ENCODE measurements at regions not wholly inside any gene's neighbourhood (a gene's known extent, or its start where the extent isn't known, plus 50 kb on each side); places are given as distances from the start of the nearest gene placed in this dataset.

DNA sequence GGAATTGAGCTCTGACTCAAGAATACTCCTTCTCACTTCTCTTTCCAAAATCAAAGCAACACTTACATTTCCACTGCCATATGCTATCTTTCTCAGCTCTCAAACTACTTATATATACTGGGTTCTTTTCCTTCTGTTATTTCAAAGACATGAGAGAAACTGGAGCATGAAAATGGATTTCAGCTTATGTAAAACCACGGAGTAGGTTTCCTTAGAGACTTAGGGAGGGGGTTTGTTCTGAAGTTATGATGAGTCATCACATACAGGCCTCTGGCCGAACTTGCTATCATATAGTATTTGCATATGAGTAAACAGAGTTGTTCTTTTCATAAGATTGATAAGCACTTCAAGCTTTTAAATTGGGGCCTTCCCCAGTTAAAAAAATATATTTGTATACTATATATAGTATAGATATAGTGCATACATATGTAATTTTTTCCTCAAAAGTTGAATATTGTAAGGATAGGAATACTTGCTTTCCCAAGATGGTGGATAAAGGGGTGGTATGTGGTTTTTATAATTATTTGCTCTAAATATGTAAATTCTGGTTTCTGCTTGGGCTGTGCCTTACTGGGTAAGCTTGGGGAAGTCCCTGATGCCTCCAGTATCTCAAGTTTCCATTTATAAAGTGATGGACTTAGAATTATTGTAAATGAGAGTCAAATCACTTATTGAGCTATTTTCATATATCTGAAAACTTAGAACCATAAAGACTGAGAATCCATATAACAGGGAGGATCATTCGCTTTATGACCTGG lies 273.9 kb downstream of the RFPL4B start:
- Mint-ChIP-seq H3K4me1 (no peaks in the 10 kb centered on the region), H3K36me3 (ENCODE audit: low read depth) (no peaks in the 10 kb centered on the region), H3K4me3 (no peak overlapping the region), H3K9me3 (no peaks in the 10 kb centered on the region), H3K27ac (no peak overlapping the region), H3K27me3 (no peaks in the 10 kb centered on the region)
- CTCF ChIA-PET: no interaction called here
- POLR2A ChIA-PET: no interaction called here
- no peak for DNase-seq

DNA sequence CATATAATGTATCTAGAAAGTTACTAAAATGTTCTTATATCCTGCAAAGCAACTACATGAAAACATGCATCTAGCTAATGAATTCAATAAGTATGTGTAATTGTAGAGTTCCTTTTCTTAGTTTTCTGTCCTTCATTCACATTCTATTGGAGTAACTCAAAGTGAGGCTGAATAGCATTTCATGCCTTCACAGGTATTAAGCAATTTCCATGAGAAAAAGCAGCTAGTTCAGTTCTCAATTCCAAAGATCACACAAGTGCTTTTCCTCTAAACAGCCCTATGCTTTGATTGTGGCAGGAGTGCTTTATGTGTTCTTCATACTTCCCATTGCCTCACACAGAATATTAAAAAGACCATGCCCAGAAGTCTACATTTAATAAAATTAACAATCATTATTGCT lies 274.9 kb downstream of the RFPL4B start:
- H3K4me1 Mint-ChIP-seq: no peaks in the 10 kb centered on the region
- POLR2A ChIA-PET: no interaction called here
- H3K9me3 Mint-ChIP-seq: no peaks in the 10 kb centered on the region
- no peak for DNase-seq
- no peaks in the 10 kb centered on the region for H3K36me3 Mint-ChIP-seq (ENCODE audit: low read depth)
- no peak overlapping the region for H3K27ac Mint-ChIP-seq
- no peak overlapping the region for H3K4me3 Mint-ChIP-seq
- CTCF ChIA-PET: no interaction called here
- H3K27me3 Mint-ChIP-seq: no peaks in the 10 kb centered on the region

- no peak for DNase-seq
- Mint-ChIP-seq H3K4me1 (no peaks in the 10 kb centered on the region), H3K9me3 (no peaks in the 10 kb centered on the region), H3K27me3 (no peaks in the 10 kb centered on the region), H3K4me3 (no peak overlapping the region), H3K36me3 (ENCODE audit: low read depth) (no peaks in the 10 kb centered on the region), H3K27ac (no peak overlapping the region)
- ChIA-PET POLR2A (no interaction called here), CTCF (interaction anchor here (1.0 kb wide), 1 partner anchor 10 kb away, joined by 3 read pairs; no protein-coding TSS in a partner anchor)
These were observed 279.4 kb downstream of the RFPL4B start for GRCh38 chr6:112626468-112627082.

DNA sequence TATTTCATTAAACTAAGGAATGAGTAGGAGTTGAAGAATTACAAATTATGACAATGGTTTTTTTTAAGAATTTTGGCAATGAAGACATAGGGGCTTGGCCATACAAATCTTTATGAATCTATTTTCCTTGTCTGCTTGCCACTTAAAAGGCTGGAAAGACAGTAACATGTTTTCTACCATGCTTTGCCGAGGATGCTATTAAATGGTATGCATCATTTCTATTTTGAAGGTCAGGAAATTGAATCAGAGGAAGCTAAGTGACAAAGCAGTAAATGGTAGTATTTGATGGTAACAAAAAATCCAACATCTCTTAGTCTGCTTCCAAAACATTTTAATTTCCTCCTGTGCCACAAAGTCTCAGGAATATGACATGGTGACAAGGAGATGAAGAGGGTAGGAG lies 287.2 kb downstream of the RFPL4B start:
- ChIA-PET POLR2A (no interaction called here), CTCF (no interaction called here)
- DNase-seq: no peak
- Mint-ChIP-seq H3K4me1 (no peaks in the 10 kb centered on the region), H3K9me3 (no peaks in the 10 kb centered on the region), H3K27me3 (no peaks in the 10 kb centered on the region), H3K27ac (no peak overlapping the region), H3K4me3 (no peak overlapping the region), H3K36me3 (ENCODE audit: low read depth) (no peaks in the 10 kb centered on the region)

DNA sequence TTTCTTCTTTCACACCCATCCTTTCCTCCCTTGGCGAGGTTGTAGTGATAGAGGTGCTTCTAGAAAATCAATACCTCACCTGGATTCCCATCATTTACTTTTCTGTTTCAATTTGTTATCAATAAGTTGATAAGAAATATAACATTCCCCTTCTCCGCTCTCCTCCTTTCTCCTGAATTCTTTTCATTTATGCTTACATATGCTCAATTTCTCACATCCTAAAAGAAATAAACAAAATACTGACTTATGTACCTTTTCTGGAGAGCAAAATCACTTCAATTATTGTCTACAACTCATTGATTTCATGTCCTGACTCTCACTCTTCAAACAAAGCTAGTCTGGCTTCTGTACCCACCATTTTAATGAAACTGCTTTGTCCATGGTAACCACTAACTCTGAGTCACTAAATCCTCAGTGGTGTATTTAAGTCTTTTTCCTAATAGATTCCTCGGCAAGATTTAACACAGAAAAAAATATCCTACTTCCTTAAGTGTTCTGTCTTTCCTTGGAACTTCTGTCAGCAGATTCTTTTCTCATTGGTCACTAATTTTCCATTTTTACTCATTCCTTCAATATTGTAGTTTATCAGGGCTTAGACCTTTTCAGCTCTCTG lies 289.6 kb downstream of the RFPL4B start:
- no peak overlapping the region for H3K27ac Mint-ChIP-seq
- H3K4me1 Mint-ChIP-seq: no peaks in the 10 kb centered on the region
- no peak for DNase-seq
- CTCF ChIA-PET: interaction anchor here (1.0 kb wide), 1 partner anchor 10 kb away, joined by 3 read pairs; no protein-coding TSS in a partner anchor
- no peaks in the 10 kb centered on the region for H3K27me3 Mint-ChIP-seq
- no peak overlapping the region for H3K4me3 Mint-ChIP-seq
- no peaks in the 10 kb centered on the region for H3K9me3 Mint-ChIP-seq
- POLR2A ChIA-PET: no interaction called here
- no peaks in the 10 kb centered on the region for H3K36me3 Mint-ChIP-seq (ENCODE audit: low read depth)

- Mint-ChIP-seq H3K27ac (no peak overlapping the region), H3K4me3 (no peak overlapping the region), H3K27me3 (no peaks in the 10 kb centered on the region), H3K36me3 (ENCODE audit: low read depth) (no peaks in the 10 kb centered on the region), H3K4me1 (no peaks in the 10 kb centered on the region), H3K9me3 (no peaks in the 10 kb centered on the region)
- ChIA-PET POLR2A (no interaction called here), CTCF (no interaction called here)
- no peak for DNase-seq
These were observed 292.3 kb downstream of the RFPL4B start for GRCh38 chr6:112639391-112639831.

GRCh38 chr6:112640891-112641290 lies 293.8 kb downstream of the RFPL4B start:
- no peaks in the 10 kb centered on the region for H3K9me3 Mint-ChIP-seq
- H3K4me1 Mint-ChIP-seq: no peaks in the 10 kb centered on the region
- DNase-seq: no peak
- no peaks in the 10 kb centered on the region for H3K27me3 Mint-ChIP-seq
- CTCF ChIA-PET: no interaction called here
- no peak overlapping the region for H3K4me3 Mint-ChIP-seq
- H3K36me3 Mint-ChIP-seq (ENCODE audit: low read depth): no peaks in the 10 kb centered on the region
- POLR2A ChIA-PET: no interaction called here
- H3K27ac Mint-ChIP-seq: no peak overlapping the region

GRCh38 chr6:112649853-112650252 lies 302.7 kb downstream of the RFPL4B start:
- H3K36me3 Mint-ChIP-seq (ENCODE audit: low read depth): no peaks in the 10 kb centered on the region
- H3K27me3 Mint-ChIP-seq: no peaks in the 10 kb centered on the region
- H3K4me3 Mint-ChIP-seq: no peak overlapping the region
- ChIA-PET POLR2A (no interaction called here), CTCF (no interaction called here)
- no peak overlapping the region for H3K27ac Mint-ChIP-seq
- no peak for DNase-seq
- peaks cover 4% of the 10 kb centered on the region for H3K4me1 Mint-ChIP-seq
- no peaks in the 10 kb centered on the region for H3K9me3 Mint-ChIP-seq

- Mint-ChIP-seq H3K27me3 (no peaks in the 10 kb centered on the region), H3K4me1 (peaks cover 4% of the 10 kb centered on the region), H3K9me3 (no peaks in the 10 kb centered on the region), H3K27ac (no peak overlapping the region), H3K36me3 (ENCODE audit: low read depth) (no peaks in the 10 kb centered on the region), H3K4me3 (no peak overlapping the region)
- CTCF ChIA-PET: no interaction called here
- POLR2A ChIA-PET: no interaction called here
- DNase-seq: no peak
These were observed 304.1 kb downstream of the RFPL4B start for GRCh38 chr6:112651239-112651638.

- H3K27me3 Mint-ChIP-seq: no peaks in the 10 kb centered on the region
- no peaks in the 10 kb centered on the region for H3K4me1 Mint-ChIP-seq
- no peak for DNase-seq
- CTCF ChIA-PET: no interaction called here
- POLR2A ChIA-PET: no interaction called here
- no peaks in the 10 kb centered on the region for H3K36me3 Mint-ChIP-seq (ENCODE audit: low read depth)
- H3K27ac Mint-ChIP-seq: no peak overlapping the region
- H3K9me3 Mint-ChIP-seq: no peaks in the 10 kb centered on the region
- no peak overlapping the region for H3K4me3 Mint-ChIP-seq
These were observed 312.8 kb downstream of the RFPL4B start for GRCh38 chr6:112659912-112660311.

DNA sequence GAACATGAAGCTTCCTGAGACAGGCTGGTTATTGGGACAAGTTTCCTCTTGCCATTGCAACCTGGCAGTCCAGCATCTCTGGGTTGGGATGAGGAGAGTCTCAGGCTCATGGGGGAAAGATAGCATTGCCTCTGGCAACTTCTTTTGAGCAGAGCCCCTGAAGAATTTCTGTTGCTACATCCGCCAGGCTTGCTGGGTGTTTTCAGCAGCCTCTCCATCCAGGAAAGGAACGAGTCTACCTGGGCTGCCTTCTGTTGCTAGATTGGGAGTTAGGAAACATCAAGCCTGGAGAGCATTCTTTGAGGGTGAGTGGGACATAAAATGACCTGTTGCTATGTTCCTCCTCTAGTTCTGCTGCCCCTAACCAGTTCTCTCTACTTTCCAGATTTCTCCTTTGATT lies 313.5 kb downstream of the RFPL4B start:
- Mint-ChIP-seq H3K4me3 (no peak overlapping the region), H3K9me3 (no peaks in the 10 kb centered on the region), H3K27me3 (no peaks in the 10 kb centered on the region), H3K27ac (no peak overlapping the region), H3K36me3 (ENCODE audit: low read depth) (no peaks in the 10 kb centered on the region), H3K4me1 (no peaks in the 10 kb centered on the region)
- CTCF ChIA-PET: no interaction called here
- no peak for DNase-seq
- POLR2A ChIA-PET: no interaction called here

GRCh38 chr6:112663698-112664097 lies 316.6 kb downstream of the RFPL4B start:
- H3K4me1 Mint-ChIP-seq: no peaks in the 10 kb centered on the region
- H3K36me3 Mint-ChIP-seq (ENCODE audit: low read depth): no peaks in the 10 kb centered on the region
- H3K27ac Mint-ChIP-seq: no peak overlapping the region
- no peak overlapping the region for H3K4me3 Mint-ChIP-seq
- H3K27me3 Mint-ChIP-seq: no peaks in the 10 kb centered on the region
- H3K9me3 Mint-ChIP-seq: no peaks in the 10 kb centered on the region
- no peak for DNase-seq
- POLR2A ChIA-PET: no interaction called here
- CTCF ChIA-PET: no interaction called here

DNA sequence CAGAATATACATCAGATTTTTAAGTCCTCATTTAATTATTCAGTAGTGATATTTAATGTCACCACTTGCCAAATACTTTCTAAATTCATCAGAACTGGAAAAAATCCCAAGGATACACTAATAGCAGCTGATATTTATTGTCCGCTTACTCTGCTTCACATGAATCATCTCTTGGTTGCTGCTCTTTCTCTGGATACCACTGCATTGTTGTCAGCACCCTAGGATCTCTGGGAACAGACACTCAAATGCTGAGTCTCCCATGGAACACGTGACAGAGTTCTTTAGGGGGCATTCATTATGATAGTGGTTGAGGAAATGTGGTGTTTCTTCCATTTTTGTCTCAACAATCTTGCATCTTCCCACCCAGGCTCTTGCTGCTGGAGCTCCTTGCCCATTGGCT lies 318.0 kb downstream of the RFPL4B start:
- DNase-seq: no peak
- H3K9me3 Mint-ChIP-seq: no peaks in the 10 kb centered on the region
- POLR2A ChIA-PET: no interaction called here
- no peak overlapping the region for H3K4me3 Mint-ChIP-seq
- CTCF ChIA-PET: no interaction called here
- H3K27ac Mint-ChIP-seq: no peak overlapping the region
- H3K36me3 Mint-ChIP-seq (ENCODE audit: low read depth): no peaks in the 10 kb centered on the region
- no peaks in the 10 kb centered on the region for H3K4me1 Mint-ChIP-seq
- no peaks in the 10 kb centered on the region for H3K27me3 Mint-ChIP-seq

- no peaks in the 10 kb centered on the region for H3K4me1 Mint-ChIP-seq
- H3K27ac Mint-ChIP-seq: no peak overlapping the region
- no peak for DNase-seq
- no peaks in the 10 kb centered on the region for H3K36me3 Mint-ChIP-seq (ENCODE audit: low read depth)
- ChIA-PET POLR2A (no interaction called here), CTCF (no interaction called here)
- H3K9me3 Mint-ChIP-seq: no peaks in the 10 kb centered on the region
- H3K27me3 Mint-ChIP-seq: no peaks in the 10 kb centered on the region
- no peak overlapping the region for H3K4me3 Mint-ChIP-seq
These were observed 318.7 kb downstream of the RFPL4B start for GRCh38 chr6:112665815-112666214.
